ENCODE measurements at regions not wholly inside any gene's neighbourhood (a gene's known extent, or its start where the extent isn't known, plus 50 kb on each side); places are given as distances from the start of the nearest gene placed in this dataset.
A peak's percentile ranks its signal among the peaks of the same experiment; 100 is the strongest.

GRCh38 chr2:165033402-165033801 is 78.1 kb upstream of the SLC38A11 start:
- DNase-seq (ENCODE audit: low read depth, low spot score): no peak

- DNase-seq (ENCODE audit: low read depth, low spot score): no peak
Observed at GRCh38 chr2:165032559-165032958, 77.2 kb upstream of the SLC38A11 start.

- no peak for DNase-seq (ENCODE audit: low read depth, low spot score)
Observed at GRCh38 chr2:165024199-165024598, 68.9 kb upstream of the SLC38A11 start.

- no peak for DNase-seq (ENCODE audit: low read depth, low spot score)
Observed at GRCh38 chr2:165022781-165023180, 67.5 kb upstream of the SLC38A11 start.

GRCh38 chr2:165017966-165018596 is 62.8 kb upstream of the SLC38A11 start:
- DNase-seq (ENCODE audit: low read depth, low spot score): no peak

- no peak for DNase-seq (ENCODE audit: low read depth, low spot score)
Observed at GRCh38 chr2:165016772-165017411, 61.6 kb upstream of the SLC38A11 start.

- peak; percentile 20 for DNase-seq (ENCODE audit: low read depth, low spot score)
Observed at GRCh38 chr2:165015052-165015642, 59.8 kb upstream of the SLC38A11 start.

- no peak for DNase-seq (ENCODE audit: low read depth, low spot score)
Observed at GRCh38 chr2:165013944-165014619, 58.8 kb upstream of the SLC38A11 start.

GRCh38 chr2:165011199-165011598 is 55.9 kb upstream of the SLC38A11 start:
- no peak for DNase-seq (ENCODE audit: low read depth, low spot score)

GRCh38 chr2:165010556-165010955 is 55.2 kb upstream of the SLC38A11 start:
- DNase-seq (ENCODE audit: low read depth, low spot score): no peak

- no peak for DNase-seq (ENCODE audit: low read depth, low spot score)
Observed at GRCh38 chr2:165009466-165009865, 54.1 kb upstream of the SLC38A11 start.

GRCh38 chr2:165008730-165009315 is 53.5 kb upstream of the SLC38A11 start:
- DNase-seq (ENCODE audit: low read depth, low spot score): no peak

- DNase-seq (ENCODE audit: low read depth, low spot score): no peak
Observed at GRCh38 chr2:165007161-165007744, 51.9 kb upstream of the SLC38A11 start.

Measured in pulmonary artery endothelial cell (primary cell).